Gastroesophageal sphincter (tissue), 4 donors: ENCODE measurements at regions not wholly inside any gene's neighbourhood (a gene's known extent, or its start where the extent isn't known, plus 50 kb on each side); places are given as distances from the start of the nearest gene placed in this dataset.

Experiments
- ATAC-seq: fragments of 150-250 bp; one replicate; pipeline ENCODE4 v1.9.1; 2016; ENCODE audit warnings: mild to moderate bottlenecking, moderate library complexity
- H3K27ac ChIP-seq, 4 donors: fragments of 200-600 bp; sonication (generic) in 3 of 4; 1 replicate in 3 of 4; 2 replicates in 1 of 4; pipeline ENCODE4 v1.5.1; 2016 to 2019
- H3K27me3 ChIP-seq: fragments of 200-600 bp; sonication (generic); one replicate; pipeline ENCODE4 v1.5.1; 2019
- H3K36me3 ChIP-seq, 2 donors: fragments of 200-600 bp; sonication (generic); one replicate each; pipeline ENCODE4 v1.5.1; 2019; ENCODE audit warnings: control low read depth in 1 of 2
- H3K4me1 ChIP-seq, 3 donors: fragments of 200-600 bp; sonication (generic); 1 replicate in 2 of 3; 2 replicates in 1 of 3; pipeline ENCODE4 v1.5.1; 2016 to 2019; ENCODE audit warnings: control low read depth in 2 of 3
- H3K4me3 ChIP-seq, 2 donors: fragments of 200-600 bp; sonication (generic); one replicate each; pipeline ENCODE4 v1.5.1; 2019; ENCODE audit warnings: mild to moderate bottlenecking in 1 of 2, moderate library complexity in 1 of 2
- H3K9me3 ChIP-seq, 3 donors: fragments of 200-600 bp; sonication (generic); one replicate each; pipeline ENCODE4 v1.5.1; 2017 to 2019; ENCODE audit warnings: control low read depth in 2 of 3
- CTCF ChIP-seq, 4 experiments: fragments of 200-600 bp in 2 of 4; fragments of 450-650 bp in 2 of 4; sonication (generic) in 1 of 4; IDR thresholded peaks; one replicate each; pipeline ENCODE4 v1.5.1; 2017 to 2019; ENCODE audit warnings: antibody characterized with exemption in 4 of 4, mild to moderate bottlenecking in 2 of 4, moderate library complexity in 2 of 4
- EP300 ChIP-seq: sonication (generic); formaldehyde crosslinking; IDR thresholded peaks from one replicate; pipeline ENCODE4 v1.6.1; 2017; ENCODE audit warnings: antibody characterized with exemption, mild to moderate bottlenecking
- POLR2A ChIP-seq, 2 donors: fragments of 450-650 bp; IDR thresholded peaks; one replicate each; pipeline ENCODE4 v1.6.1; 2017; ENCODE audit warnings: antibody characterized with exemption in 2 of 2, mild to moderate bottlenecking in 2 of 2, moderate library complexity in 1 of 2
- POLR2AphosphoS5 ChIP-seq: sonication (generic); formaldehyde crosslinking; IDR thresholded peaks from one replicate; pipeline ENCODE4 v1.6.1; 2017; ENCODE audit warnings: antibody characterized with exemption
- WGBS, 2 donors: methylation state at CpG; one replicate each; pipeline ENCODE4 v1.1.5; 2018; ENCODE audit warnings: low coverage in 1 of 2; 5-methylcytosine and 5-hydroxymethylcytosine counted together

GRCh38 chr12:126106706-126107105 lies 1041.5 kb downstream of the AACS start:
- no peak for ATAC-seq
- Histone ChIP-seq H3K36me3 (no peaks in the 10 kb centered on the region), H3K9me3 (no peaks in the 10 kb centered on the region), H3K27ac (no peak overlapping the region), H3K27me3 (peaks cover 20% of the 10 kb centered on the region), H3K4me1 (no peaks in the 10 kb centered on the region), H3K4me3 (no peak overlapping the region)
- TF ChIP-seq EP300 (no peak), CTCF (IDR thresholded peaks at IDR 0.05) (no peak), POLR2AphosphoS5 (no peak), POLR2A (IDR thresholded peaks at IDR 0.05) (no peak)
- 48 to 53% methylated on average over 2 to 4 of the region's 4 CpGs for WGBS, 2 donors

- 44 to 56% methylated on average over 8 to 13 of the region's 13 CpGs for WGBS, 2 donors
- H3K4me3 ChIP-seq: no peak overlapping the region
- H3K27me3 ChIP-seq: peaks cover 20% of the 10 kb centered on the region
- ATAC-seq: no peak
- H3K4me1 ChIP-seq: no peaks in the 10 kb centered on the region
- no peaks in the 10 kb centered on the region for H3K9me3 ChIP-seq
- TF ChIP-seq EP300 (no peak), CTCF (IDR thresholded peaks at IDR 0.05) (no peak), POLR2A (IDR thresholded peaks at IDR 0.05) (no peak), POLR2AphosphoS5 (no peak)
- H3K27ac ChIP-seq: no peak overlapping the region
- no peaks in the 10 kb centered on the region for H3K36me3 ChIP-seq
Measured at GRCh38 chr12:126107659-126108058, 1042.4 kb downstream of the AACS start.

- no peak overlapping the region for H3K4me3 ChIP-seq
- H3K4me1 ChIP-seq: no peaks in the 10 kb centered on the region
- no peak for ATAC-seq
- no peaks in the 10 kb centered on the region for H3K36me3 ChIP-seq
- TF ChIP-seq CTCF (IDR thresholded peaks at IDR 0.05) (no peak), EP300 (no peak), POLR2AphosphoS5 (no peak), POLR2A (IDR thresholded peaks at IDR 0.05) (no peak)
- 13 to 16% methylated on average over 2 to 3 of the region's 3 CpGs for WGBS, 2 donors
- peaks cover 20% of the 10 kb centered on the region for H3K27me3 ChIP-seq
- H3K9me3 ChIP-seq: no peaks in the 10 kb centered on the region
- H3K27ac ChIP-seq: no peak overlapping the region
Measured at GRCh38 chr12:126108247-126108646, 1043.0 kb downstream of the AACS start.

GRCh38 chr12:126112141-126112540 lies 1046.9 kb downstream of the AACS start:
- no peaks in the 10 kb centered on the region for H3K9me3 ChIP-seq
- H3K27me3 ChIP-seq: peaks cover 20% of the 10 kb centered on the region
- no peaks in the 10 kb centered on the region for H3K36me3 ChIP-seq
- no peak for TF ChIP-seq POLR2AphosphoS5
- TF ChIP-seq CTCF (IDR thresholded peaks at IDR 0.05): no peak
- TF ChIP-seq POLR2A (IDR thresholded peaks at IDR 0.05): no peak
- no peak for TF ChIP-seq EP300
- H3K4me1 ChIP-seq: no peaks in the 10 kb centered on the region
- WGBS, 2 donors: 50 to 54% methylated on average over 1 of the region's 1 CpG
- H3K4me3 ChIP-seq: no peak overlapping the region
- ATAC-seq: no peak
- H3K27ac ChIP-seq: no peak overlapping the region

- Histone ChIP-seq H3K4me3 (no peak overlapping the region), H3K27me3 (peaks cover 17% of the 10 kb centered on the region), H3K9me3 (no peaks in the 10 kb centered on the region), H3K4me1 (no peaks in the 10 kb centered on the region), H3K36me3 (no peaks in the 10 kb centered on the region), H3K27ac (no peak overlapping the region)
- no peak for ATAC-seq
- TF ChIP-seq POLR2AphosphoS5 (no peak), EP300 (no peak), CTCF (IDR thresholded peaks at IDR 0.05) (no peak), POLR2A (IDR thresholded peaks at IDR 0.05) (no peak)
- WGBS, 2 donors: 82% methylated on average over 1 of the region's 1 CpG; no CpG with 5 or more reads in 1 of the 2 donors
Measured at GRCh38 chr12:126112849-126113248, 1047.6 kb downstream of the AACS start.
